GM12892 (cell line): ENCODE measurements at regions not wholly inside any gene's neighbourhood (a gene's known extent, or its start where the extent isn't known, plus 50 kb on each side); places are given as distances from the start of the nearest gene placed in this dataset.

Source experiments
- POLR2A ChIP-seq: IDR thresholded peaks from 2 replicates; pipeline ENCODE4 v1.6.1; 2011; ENCODE audit warnings: low read depth, low read length, control low read depth
- POLR2AphosphoS5 ChIP-seq: IDR thresholded peaks from 2 replicates; pipeline ENCODE4 v1.6.1; 2011; ENCODE audit warnings: low read depth, low read length, control low read depth
- TAF1 ChIP-seq: IDR thresholded peaks from 2 replicates; pipeline ENCODE4 v1.6.1; 2011; ENCODE audit warnings: low read depth, mild to moderate bottlenecking, control low read depth, low read length, borderline replicate concordance

GRCh38 chr6:127404133-127404532, 55.1 kb downstream of the KIAA0408 start:
- TF ChIP-seq POLR2A (no peak), POLR2AphosphoS5 (no peak), TAF1 (no peak)
